ENCODE measurements at regions not wholly inside any gene's neighbourhood (a gene's known extent, or its start where the extent isn't known, plus 50 kb on each side); places are given as distances from the start of the nearest gene placed in this dataset.
"Not testable (repeated sequence)": the region's sequence is repeated elsewhere in the genome, so short reads cannot be mapped to it uniquely, and the experiment has no call there.

- no peak for TF ChIP-seq EZH2 (IDR thresholded peaks at IDR 0.05; ENCODE audit: borderline replicate concordance, low read depth, low read length, severe bottlenecking)
- TF ChIP-seq CTCF (IDR thresholded peaks at IDR 0.05; ENCODE audit: borderline replicate concordance, extremely low read depth, low read length, poor library complexity, severe bottlenecking) = no peak
- Histone ChIP-seq H3K36me3 (ENCODE audit: insufficient read depth, low read length) (no peaks in the 10 kb centered on the region), H3K27ac (ENCODE audit: low read length) (no peak overlapping the region)
Observed at GRCh38 chr9:85319936-85320656, 421.7 kb downstream of the AGTPBP1 start.

DNA sequence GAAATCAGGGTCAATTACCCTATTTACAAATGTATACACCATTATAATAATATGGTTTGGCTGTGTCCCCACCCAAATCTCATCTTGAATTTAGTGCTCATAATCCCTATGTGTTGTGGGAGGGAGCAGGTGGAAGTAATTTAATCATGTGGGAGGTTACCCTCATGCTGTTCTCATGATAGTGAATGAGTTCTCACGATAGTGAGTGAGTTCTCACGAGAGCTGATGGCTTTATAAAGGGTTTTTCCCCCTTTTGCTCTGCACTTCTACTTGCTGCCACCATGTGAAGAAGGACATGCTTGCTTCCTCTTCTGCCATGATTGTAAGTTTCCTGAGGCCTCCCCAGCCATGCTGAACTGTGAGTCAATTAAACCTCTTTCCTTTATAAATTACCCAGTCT, 426.2 kb downstream of the AGTPBP1 start:
- H3K27ac ChIP-seq (ENCODE audit: low read length); H3K79me2 ChIP-seq (ENCODE audit: insufficient read depth, low read length); H3K4me2 ChIP-seq (ENCODE audit: insufficient read depth, low read length): not testable (repeated sequence)

More at GRCh38 chr9:85319936-85320656, 421.7 kb downstream of the AGTPBP1 start:
- no peaks in the 10 kb centered on the region for H3K79me2 ChIP-seq (ENCODE audit: insufficient read depth, low read length)
- no peak overlapping the region for H3K4me3 ChIP-seq (ENCODE audit: low read depth in 1 of 2, low read length in 2 of 2)
- no peaks in the 10 kb centered on the region for H4K20me1 ChIP-seq (ENCODE audit: insufficient read depth, low read length)
- DNase-seq = no peak
- no peaks in the 10 kb centered on the region for H3K4me1 ChIP-seq (ENCODE audit: insufficient read depth, low read length)
- no peak overlapping the region for H3K9ac ChIP-seq (ENCODE audit: low read depth, low read length)
- H3K9me3 ChIP-seq (ENCODE audit: insufficient read depth, low read length, severe bottlenecking) = no peaks in the 10 kb centered on the region
- no peak overlapping the region for H3K4me2 ChIP-seq (ENCODE audit: insufficient read depth, low read length)
- no peaks in the 10 kb centered on the region for H3K27me3 ChIP-seq (ENCODE audit: insufficient read depth, low read length, poor library complexity)
- H2AFZ ChIP-seq (ENCODE audit: low read depth, low read length) = no peak overlapping the region
- ATAC-seq (ENCODE audit: insufficient read depth, low read depth) = no peak

GRCh38 chr9:85310573-85310972, 431.2 kb downstream of the AGTPBP1 start:
- no peak for TF ChIP-seq EZH2 (IDR thresholded peaks at IDR 0.05; ENCODE audit: borderline replicate concordance, low read depth, low read length, severe bottlenecking)
- no peak for TF ChIP-seq CTCF (IDR thresholded peaks at IDR 0.05; ENCODE audit: borderline replicate concordance, extremely low read depth, low read length, poor library complexity, severe bottlenecking)
- no peak overlapping the region for H3K4me3 ChIP-seq (ENCODE audit: low read depth in 1 of 2, low read length in 2 of 2)
- ATAC-seq (ENCODE audit: insufficient read depth, low read depth) (no peak), DNase-seq (no peak)
- H3K79me2 ChIP-seq (ENCODE audit: insufficient read depth, low read length) = no peaks in the 10 kb centered on the region
- no peaks in the 10 kb centered on the region for H4K20me1 ChIP-seq (ENCODE audit: insufficient read depth, low read length)
- H3K36me3 ChIP-seq (ENCODE audit: insufficient read depth, low read length) = no peaks in the 10 kb centered on the region
- H3K4me2 ChIP-seq (ENCODE audit: insufficient read depth, low read length) = no peak overlapping the region
- no peak overlapping the region for H3K9ac ChIP-seq (ENCODE audit: low read depth, low read length)
- H2AFZ ChIP-seq (ENCODE audit: low read depth, low read length) = no peak overlapping the region
- no peaks in the 10 kb centered on the region for H3K4me1 ChIP-seq (ENCODE audit: insufficient read depth, low read length)
- H3K27ac ChIP-seq (ENCODE audit: low read length) = no peak overlapping the region
- no peaks in the 10 kb centered on the region for H3K27me3 ChIP-seq (ENCODE audit: insufficient read depth, low read length, poor library complexity)
- peaks cover 7% of the 10 kb centered on the region for H3K9me3 ChIP-seq (ENCODE audit: insufficient read depth, low read length, severe bottlenecking)

More for the DNA sequence above, 426.2 kb downstream of the AGTPBP1 start:
- not testable (repeated sequence) for H3K9me3 ChIP-seq (ENCODE audit: insufficient read depth, low read length, severe bottlenecking); H4K20me1 ChIP-seq (ENCODE audit: insufficient read depth, low read length); H2AFZ ChIP-seq (ENCODE audit: low read depth, low read length); ATAC-seq (ENCODE audit: insufficient read depth, low read depth); H3K36me3 ChIP-seq (ENCODE audit: insufficient read depth, low read length); DNase-seq; H3K4me3 ChIP-seq (ENCODE audit: low read depth in 1 of 2, low read length in 2 of 2); H3K9ac ChIP-seq (ENCODE audit: low read depth, low read length); H3K4me1 ChIP-seq (ENCODE audit: insufficient read depth, low read length); H3K27me3 ChIP-seq (ENCODE audit: insufficient read depth, low read length, poor library complexity)

- Histone ChIP-seq H3K4me2 (ENCODE audit: insufficient read depth, low read length) (no peak overlapping the region), H4K20me1 (ENCODE audit: insufficient read depth, low read length) (no peaks in the 10 kb centered on the region), H3K9me3 (ENCODE audit: insufficient read depth, low read length, severe bottlenecking) (no peaks in the 10 kb centered on the region), H3K4me3 (ENCODE audit: low read depth in 1 of 2, low read length in 2 of 2) (no peak overlapping the region), H3K36me3 (ENCODE audit: insufficient read depth, low read length) (no peaks in the 10 kb centered on the region), H3K9ac (ENCODE audit: low read depth, low read length) (no peak overlapping the region), H3K4me1 (ENCODE audit: insufficient read depth, low read length) (no peaks in the 10 kb centered on the region), H3K79me2 (ENCODE audit: insufficient read depth, low read length) (no peaks in the 10 kb centered on the region), H3K27ac (ENCODE audit: low read length) (no peak overlapping the region), H3K27me3 (ENCODE audit: insufficient read depth, low read length, poor library complexity) (no peaks in the 10 kb centered on the region), H2AFZ (ENCODE audit: low read depth, low read length) (no peak overlapping the region)
- DNase-seq (no peak), ATAC-seq (ENCODE audit: insufficient read depth, low read depth) (no peak)
- no peak for TF ChIP-seq EZH2 (IDR thresholded peaks at IDR 0.05; ENCODE audit: borderline replicate concordance, low read depth, low read length, severe bottlenecking)
- TF ChIP-seq CTCF (IDR thresholded peaks at IDR 0.05; ENCODE audit: borderline replicate concordance, extremely low read depth, low read length, poor library complexity, severe bottlenecking) = no peak
Observed at GRCh38 chr9:85303757-85304134, 438.0 kb downstream of the AGTPBP1 start.

Data from DND-41 (cell line).